Ovary (tissue), 7 donors: ENCODE measurements at regions not wholly inside any gene's neighbourhood (a gene's known extent, or its start where the extent isn't known, plus 50 kb on each side); places are given as distances from the start of the nearest gene placed in this dataset.

Experiments used
- DNase-seq, 5 donors: peaks; one replicate each; pipeline ENCODE4 v3.0.0-alpha.2; 2019 to 2020
- H3K27ac ChIP-seq, 2 donors: fragments of 200-600 bp; one replicate each; pipeline versions ENCODE4 v1.5.1 to v1.8.0; 2019 to 2022
- H3K27me3 ChIP-seq: fragments of 200-600 bp; one replicate; pipeline ENCODE4 v1.8.0; 2022
- H3K36me3 ChIP-seq: fragments of 200-600 bp; sonication (generic); one replicate; pipeline ENCODE4 v1.5.1; 2019
- H3K4me1 ChIP-seq: one replicate; pipeline ENCODE4 v1.8.1; 2013; ENCODE audit warnings: mild to moderate bottlenecking, moderate library complexity; ENCODE audit not compliant: insufficient read depth
- H3K4me3 ChIP-seq: fragments of 200-600 bp; sonication (generic); one replicate; pipeline ENCODE4 v1.5.1; 2017
- H3K9me3 ChIP-seq, 2 donors: fragments of 200-600 bp in 1 of 2; sonication (generic) in 1 of 2; one replicate each; pipeline versions ENCODE4 v1.5.1 to v1.8.1; 2013 to 2019; ENCODE audit warnings: mild to moderate bottlenecking in 1 of 2, moderate library complexity in 1 of 2
- EP300 ChIP-seq: sonication (generic); formaldehyde crosslinking; IDR thresholded peaks from one replicate; pipeline ENCODE4 v1.6.1; 2017; ENCODE audit warnings: antibody characterized with exemption
- POLR2A ChIP-seq: fragments of 450-650 bp; IDR thresholded peaks from one replicate; pipeline ENCODE4 v1.6.1; 2017; ENCODE audit warnings: antibody characterized with exemption, mild to moderate bottlenecking, moderate library complexity
- WGBS, 3 donors: extraction: QIAGEN DNeasy Blood & Tissue Kit in 1 of 3; methylation state at CpG; one replicate each; pipeline versions ENCODE4 v1.1.5 to v1.1.7; 2013 to 2017; 5-methylcytosine and 5-hydroxymethylcytosine counted together
- intact Hi-C, 4 donors: fragments of 100-400 bp; cut with DNase I; formaldehyde crosslinking; loops; one replicate each; pipeline versions ENCODE4 v1.11.0 to v1.15.1; 2022 to 2023
- TF ChIP-seq, protein P1 (sequence below), 3 donors: fragments of 450-650 bp in 2 of 3; fragments of 200-600 bp in 1 of 3; IDR thresholded peaks; one replicate each; pipeline versions ENCODE4 v1.5.1 to v1.8.0; 2016 to 2022; ENCODE audit warnings: antibody characterized with exemption in 3 of 3, mild to moderate bottlenecking in 1 of 3
- donor health status: DM: no; HTN: no; CAD: no; lungs with moderate emphysema.
- donor health status: DM: no; HTN: no; CAD: no.
- donor health status: Bipolar disorder and iron deficiency.
- donor health status: DM: no; HTN: no; CAD: no.
- donor health status: DM: yes; HTN: yes; CAD: no.

DNA sequence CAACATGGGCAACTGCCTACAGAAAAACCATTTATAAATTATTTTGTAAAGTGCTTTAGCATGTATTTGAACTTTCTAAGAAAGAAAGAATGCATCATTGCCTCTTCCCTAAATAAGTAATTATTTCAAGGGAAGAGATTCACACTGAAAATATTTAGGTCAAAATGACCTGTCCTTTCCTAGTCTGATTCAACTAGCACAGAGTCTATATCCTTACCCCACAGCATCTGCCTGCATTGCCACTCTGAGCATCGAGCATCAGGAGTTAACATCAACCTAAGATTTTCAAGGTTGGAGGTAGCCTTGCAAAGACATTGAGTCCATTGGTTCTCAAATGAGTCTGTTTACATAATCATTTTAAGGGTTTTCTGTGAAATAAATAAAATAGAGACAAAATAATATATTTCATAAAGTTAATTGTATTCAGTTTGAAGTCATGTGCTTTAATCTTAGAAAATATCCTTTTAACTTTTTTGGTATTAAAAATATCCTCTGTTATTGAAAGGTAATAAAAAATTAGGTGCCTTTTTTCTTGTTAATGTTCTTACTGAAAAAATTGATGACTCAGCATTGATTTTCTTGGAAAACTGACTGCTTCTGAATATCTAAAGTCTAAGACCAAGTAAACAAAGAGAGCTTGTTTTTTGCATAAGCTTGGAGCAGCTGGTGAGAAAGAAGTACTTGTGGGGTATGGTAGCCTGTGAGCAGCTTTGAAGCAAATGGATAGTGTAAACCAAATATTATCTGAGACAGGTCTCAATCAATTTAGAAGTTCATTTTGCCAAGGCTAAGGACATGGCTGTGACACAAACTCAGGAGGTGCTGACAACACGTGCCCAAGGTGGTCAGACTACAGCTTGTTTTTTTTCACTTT, 269.0 kb upstream of the CLEC14A start:
- Histone ChIP-seq H3K4me3 (no peak overlapping the region), H3K4me1 (peaks cover 1% of the 10 kb centered on the region), H3K9me3 (no peaks in the 10 kb centered on the region), H3K27ac (no peak overlapping the region), H3K27me3 (no peaks in the 10 kb centered on the region), H3K36me3 (no peaks in the 10 kb centered on the region)
- 55 to 65% (median 60%) methylated on average over 2 of the region's 2 CpGs for WGBS, 3 donors
- intact Hi-C loops = no loop called here
- TF ChIP-seq EP300 = no peak
- TF ChIP-seq POLR2A = no peak
- TF ChIP-seq, protein P1, sequence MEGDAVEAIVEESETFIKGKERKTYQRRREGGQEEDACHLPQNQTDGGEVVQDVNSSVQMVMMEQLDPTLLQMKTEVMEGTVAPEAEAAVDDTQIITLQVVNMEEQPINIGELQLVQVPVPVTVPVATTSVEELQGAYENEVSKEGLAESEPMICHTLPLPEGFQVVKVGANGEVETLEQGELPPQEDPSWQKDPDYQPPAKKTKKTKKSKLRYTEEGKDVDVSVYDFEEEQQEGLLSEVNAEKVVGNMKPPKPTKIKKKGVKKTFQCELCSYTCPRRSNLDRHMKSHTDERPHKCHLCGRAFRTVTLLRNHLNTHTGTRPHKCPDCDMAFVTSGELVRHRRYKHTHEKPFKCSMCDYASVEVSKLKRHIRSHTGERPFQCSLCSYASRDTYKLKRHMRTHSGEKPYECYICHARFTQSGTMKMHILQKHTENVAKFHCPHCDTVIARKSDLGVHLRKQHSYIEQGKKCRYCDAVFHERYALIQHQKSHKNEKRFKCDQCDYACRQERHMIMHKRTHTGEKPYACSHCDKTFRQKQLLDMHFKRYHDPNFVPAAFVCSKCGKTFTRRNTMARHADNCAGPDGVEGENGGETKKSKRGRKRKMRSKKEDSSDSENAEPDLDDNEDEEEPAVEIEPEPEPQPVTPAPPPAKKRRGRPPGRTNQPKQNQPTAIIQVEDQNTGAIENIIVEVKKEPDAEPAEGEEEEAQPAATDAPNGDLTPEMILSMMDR (IDR thresholded peaks at IDR 0.05) = no peak
- DNase-seq = no peak

DNA sequence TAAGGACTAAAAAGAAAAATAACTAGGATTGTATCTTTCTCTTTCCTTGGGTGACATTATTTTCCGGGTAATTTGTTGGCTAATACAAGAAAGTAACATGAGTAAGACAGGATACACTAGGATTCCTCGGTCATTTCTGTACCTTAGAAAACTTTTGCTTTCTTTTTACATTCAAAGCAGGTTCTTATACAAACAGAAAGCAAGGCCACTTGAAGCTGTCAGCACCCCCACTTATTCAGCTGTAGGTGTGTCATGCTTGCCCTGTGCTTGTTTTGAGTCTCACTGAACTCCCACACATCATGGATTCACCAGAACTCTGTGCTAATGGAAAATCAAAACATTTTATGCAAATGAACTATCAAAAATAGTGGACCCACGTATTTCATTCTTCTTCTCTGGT, 266.8 kb upstream of the CLEC14A start:
- no peaks in the 10 kb centered on the region for H3K36me3 ChIP-seq
- no peak for TF ChIP-seq POLR2A
- TF ChIP-seq, protein P1 (IDR thresholded peaks at IDR 0.05) = no peak
- TF ChIP-seq EP300 = no peak
- WGBS, 3 donors = 77 to 83% (median 82%) methylated on average over 3 of the region's 3 CpGs
- no peaks in the 10 kb centered on the region for H3K27me3 ChIP-seq
- DNase-seq = no peak
- peaks cover 1% of the 10 kb centered on the region for H3K4me1 ChIP-seq
- no peak overlapping the region for H3K27ac ChIP-seq
- intact Hi-C loops = no loop called here
- H3K4me3 ChIP-seq = no peak overlapping the region
- no peaks in the 10 kb centered on the region for H3K9me3 ChIP-seq

DNA sequence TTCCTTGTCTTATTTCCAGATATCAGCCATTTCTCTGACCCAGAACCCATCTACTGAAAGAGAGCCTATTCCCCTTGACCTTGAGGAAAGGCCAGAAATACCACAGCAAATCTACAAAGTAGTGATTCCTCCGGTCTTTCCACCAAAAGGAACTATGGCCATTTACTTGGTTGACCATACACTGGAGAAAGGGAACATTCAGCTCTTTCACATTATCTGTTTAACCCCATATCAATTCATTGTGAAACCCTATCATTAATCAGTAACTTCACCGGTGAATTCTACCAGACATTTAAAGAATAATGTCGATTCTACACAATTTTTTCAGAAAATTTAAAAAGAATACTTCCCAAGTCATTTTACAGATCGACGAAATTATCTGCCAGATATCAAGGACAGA, 265.7 kb upstream of the CLEC14A start:
- H3K4me3 ChIP-seq = no peak overlapping the region
- H3K36me3 ChIP-seq = no peaks in the 10 kb centered on the region
- peaks cover 1% of the 10 kb centered on the region for H3K4me1 ChIP-seq
- no peak for DNase-seq
- H3K9me3 ChIP-seq = no peaks in the 10 kb centered on the region
- H3K27me3 ChIP-seq = no peaks in the 10 kb centered on the region
- no peak for TF ChIP-seq EP300
- H3K27ac ChIP-seq = no peak overlapping the region
- 92 to 96% (median 94%) methylated on average over 5 of the region's 5 CpGs for WGBS, 3 donors
- intact Hi-C loops = no loop called here

DNA sequence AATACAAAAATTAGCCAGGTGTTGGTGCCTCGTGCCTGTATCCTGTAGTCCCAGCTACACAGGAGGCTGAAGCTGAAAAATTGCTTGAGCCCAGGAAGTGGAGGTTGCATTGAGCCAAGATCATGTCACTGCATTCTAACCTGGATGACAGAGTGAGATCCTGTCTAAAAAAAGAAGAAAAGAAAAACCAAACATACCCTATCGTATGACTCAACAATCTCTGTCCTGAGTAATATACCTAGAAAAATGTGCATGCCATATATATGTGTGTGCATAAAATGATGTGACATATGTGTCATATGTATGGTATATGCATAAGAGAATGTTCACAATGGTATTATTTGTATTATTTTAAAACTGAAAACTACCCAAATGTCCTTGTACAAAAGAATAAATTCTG, 261.5 kb upstream of the CLEC14A start:
- 81 to 90% (median 82%) methylated on average over 2 of the region's 2 CpGs for WGBS, 3 donors
- H3K27ac ChIP-seq = no peak overlapping the region
- no peaks in the 10 kb centered on the region for H3K9me3 ChIP-seq
- H3K4me3 ChIP-seq = no peak overlapping the region
- no peaks in the 10 kb centered on the region for H3K27me3 ChIP-seq
- TF ChIP-seq EP300 (no peak), POLR2A (no peak)
- TF ChIP-seq, protein P1 (IDR thresholded peaks at IDR 0.05) = no peak
- H3K4me1 ChIP-seq = no peaks in the 10 kb centered on the region
- no peak for DNase-seq
- intact Hi-C loops = no loop called here
- no peaks in the 10 kb centered on the region for H3K36me3 ChIP-seq

DNA sequence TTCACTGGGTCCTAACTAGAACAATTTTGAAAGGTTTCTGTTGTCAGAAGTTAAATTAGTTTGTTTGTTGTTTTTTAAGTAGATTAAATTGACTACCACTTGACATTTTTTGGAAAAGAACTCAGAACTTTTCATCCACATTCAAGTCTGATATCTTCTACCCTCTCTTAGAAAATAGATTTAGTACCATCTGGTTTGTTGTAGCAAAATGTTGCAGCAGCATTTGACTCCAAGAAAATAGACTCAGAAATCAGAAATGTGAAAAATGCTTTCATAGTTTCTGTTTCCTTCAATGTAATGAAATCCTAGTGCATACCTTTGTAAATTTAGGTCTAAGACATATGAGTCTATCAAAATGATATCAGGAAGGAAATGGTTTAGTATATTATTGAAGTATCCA, 256.3 kb upstream of the CLEC14A start:
- H3K4me1 ChIP-seq = peaks cover 2% of the 10 kb centered on the region
- H3K4me3 ChIP-seq = no peak overlapping the region
- H3K27ac ChIP-seq = no peak overlapping the region
- no peaks in the 10 kb centered on the region for H3K9me3 ChIP-seq
- H3K27me3 ChIP-seq = no peaks in the 10 kb centered on the region
- TF ChIP-seq EP300 = no peak
- TF ChIP-seq POLR2A = no peak
- TF ChIP-seq, protein P1 (IDR thresholded peaks at IDR 0.05) = no peak
- no peak for DNase-seq
- intact Hi-C loops = no loop called here
- H3K36me3 ChIP-seq = no peaks in the 10 kb centered on the region
